SK-N-DZ (cell line): ENCODE measurements at regions not wholly inside any gene's neighbourhood (a gene's known extent, or its start where the extent isn't known, plus 50 kb on each side); places are given as distances from the start of the nearest gene placed in this dataset.
"Not testable (repeated sequence)": the region's sequence is repeated elsewhere in the genome, so short reads cannot be mapped to it uniquely, and the experiment has no call there.

Experiments
- DNase-seq: peaks from one replicate; pipeline ENCODE4 v3.0.0-alpha.2; 2015; ENCODE audit warnings: low spot score

DNA sequence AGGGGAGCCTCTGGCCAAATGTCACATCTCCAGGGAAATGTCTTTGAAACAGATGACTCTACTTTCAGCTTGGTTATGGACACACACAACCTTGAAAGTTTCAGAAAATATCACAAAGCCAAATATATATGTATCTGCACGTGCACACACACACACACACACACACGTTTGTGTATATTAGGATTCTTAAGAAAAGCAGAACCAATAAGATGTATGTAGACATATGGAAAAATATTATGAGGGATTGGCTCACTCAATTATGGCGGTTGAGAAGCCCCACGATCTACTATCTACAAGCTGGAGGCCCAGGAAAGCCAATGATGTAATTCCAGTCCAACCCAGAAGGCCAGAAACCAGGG is 194.9 kb downstream of the PALM2AKAP2 start:
- DNase-seq, result no peak

GRCh38 chr9:109975574-109976295 is 195.7 kb downstream of the PALM2AKAP2 start:
- DNase-seq, result no peak

DNA sequence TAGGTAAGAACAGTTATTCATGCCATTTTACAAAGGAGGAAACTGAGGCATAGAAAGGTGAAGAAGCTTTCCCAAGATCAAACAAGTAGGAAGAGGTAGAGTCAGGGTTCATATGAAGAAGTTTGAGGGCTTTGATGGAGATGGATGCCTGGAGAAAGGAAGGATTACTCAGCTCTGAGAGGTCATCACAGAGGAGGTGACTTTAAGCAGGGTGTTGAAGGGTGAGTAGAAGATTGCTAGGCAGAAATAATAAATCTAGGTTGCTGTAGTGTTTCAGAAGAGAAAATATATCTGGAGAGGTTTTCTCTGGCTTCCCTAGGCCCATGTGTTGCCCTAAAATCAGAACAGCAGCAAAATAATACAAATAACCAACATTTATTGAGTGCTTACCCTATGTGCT is 196.3 kb downstream of the PALM2AKAP2 start:
- no peak for DNase-seq

DNA sequence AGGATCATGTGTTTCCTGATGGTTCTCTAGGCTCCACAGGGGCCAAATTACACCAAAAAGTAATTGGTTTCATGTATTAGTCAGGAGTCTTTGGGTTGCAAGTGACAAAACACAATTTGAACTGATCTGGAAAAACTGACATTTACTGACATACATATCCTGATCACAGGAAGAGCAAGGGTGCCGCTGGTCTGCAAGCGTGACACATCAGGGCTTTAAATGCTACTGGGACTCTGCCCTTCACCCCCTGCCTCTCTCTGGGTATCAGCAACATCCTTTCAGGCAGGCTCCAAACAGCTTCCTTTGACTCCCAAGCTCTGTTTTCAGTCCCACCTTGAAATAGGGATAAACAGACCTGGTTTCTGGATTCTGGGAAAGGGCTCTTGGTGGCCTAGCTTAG is 197.5 kb downstream of the PALM2AKAP2 start:
- DNase-seq, result no peak

DNA sequence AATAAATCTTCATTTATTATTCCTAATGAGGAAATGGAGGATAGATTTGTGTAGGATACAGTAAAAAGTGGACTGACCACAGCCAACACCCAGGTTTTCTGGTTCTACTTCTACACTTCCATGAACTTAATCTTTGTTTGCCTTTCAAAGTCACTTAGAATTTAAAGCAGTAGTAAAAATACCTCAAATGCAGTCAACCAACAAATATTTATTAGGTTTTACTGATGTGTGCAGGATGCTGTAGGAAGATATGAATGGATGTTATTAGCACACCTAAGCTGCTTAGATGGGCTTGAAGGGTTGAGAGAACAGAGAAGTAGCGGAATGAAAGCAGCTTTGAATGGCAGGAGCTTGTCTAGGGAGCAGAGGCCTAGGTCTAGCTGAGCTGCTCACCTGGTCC is 201.1 kb downstream of the PALM2AKAP2 start:
- no peak for DNase-seq

- DNase-seq, result no peak
These were observed 206.6 kb downstream of the PALM2AKAP2 start for GRCh38 chr9:109986521-109986991.

DNA sequence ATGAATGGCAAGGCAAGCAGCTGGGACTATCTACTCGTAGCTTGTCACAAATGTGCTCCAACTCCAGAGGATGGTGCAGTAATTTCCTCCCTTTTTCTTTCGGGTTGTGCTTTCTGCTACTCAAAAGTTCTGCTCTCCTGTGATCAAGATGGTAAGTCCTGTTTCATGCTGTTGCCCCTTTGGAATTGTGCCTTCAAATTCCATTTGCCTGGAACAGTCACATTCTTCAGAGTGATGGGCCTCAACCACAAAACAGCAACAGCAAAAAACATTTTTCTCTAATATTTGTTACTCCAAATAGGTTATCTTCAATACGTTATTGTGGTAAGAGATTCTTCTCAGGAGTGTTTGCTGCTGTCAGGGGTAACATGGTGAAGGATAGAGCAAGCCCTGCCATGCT is 209.3 kb downstream of the PALM2AKAP2 start:
- DNase-seq, result no peak

GRCh38 chr9:109990541-109990940 is 210.5 kb downstream of the PALM2AKAP2 start:
- no peak for DNase-seq

DNA sequence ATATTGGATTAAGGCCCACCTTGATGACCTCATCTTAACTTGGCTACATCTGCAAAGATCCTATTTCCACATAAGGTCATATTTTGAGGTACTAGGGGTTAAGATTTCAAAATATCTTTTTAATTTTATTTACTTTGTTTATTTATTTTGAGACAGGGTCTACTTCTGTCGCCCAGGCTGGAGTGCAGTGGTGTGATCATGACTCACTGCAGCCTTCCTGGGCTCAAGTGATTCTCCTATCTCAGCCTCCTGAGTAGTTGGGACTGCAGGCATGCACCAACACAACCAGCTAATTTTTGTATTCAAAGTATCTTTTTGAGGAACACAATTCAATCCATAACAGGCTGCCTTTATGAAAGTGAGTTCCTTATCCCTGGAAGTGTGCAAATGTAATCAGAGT is 212.3 kb downstream of the PALM2AKAP2 start:
- no peak for DNase-seq

GRCh38 chr9:109993250-109993978 is 213.4 kb downstream of the PALM2AKAP2 start:
- no peak for DNase-seq

DNA sequence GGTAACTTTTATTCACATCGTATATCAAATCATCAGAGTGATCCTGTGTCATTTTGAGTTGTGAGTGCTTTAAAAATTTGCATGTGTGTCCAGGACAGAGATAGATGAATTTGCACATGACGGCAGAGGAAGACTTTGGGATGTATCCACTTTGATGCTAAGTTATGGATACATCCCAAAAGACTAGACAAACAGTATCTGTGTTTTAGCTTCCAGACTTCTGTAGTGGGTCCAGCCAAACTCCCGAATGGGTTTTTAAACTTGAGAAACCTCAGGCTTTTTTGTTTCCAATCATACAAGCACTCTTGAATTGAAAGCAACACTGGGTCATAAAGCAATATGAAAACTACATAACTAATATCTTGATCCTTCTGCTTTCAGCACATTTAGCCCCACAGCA is 213.8 kb downstream of the C9orf152 start:
- DNase-seq, result no peak

DNA sequence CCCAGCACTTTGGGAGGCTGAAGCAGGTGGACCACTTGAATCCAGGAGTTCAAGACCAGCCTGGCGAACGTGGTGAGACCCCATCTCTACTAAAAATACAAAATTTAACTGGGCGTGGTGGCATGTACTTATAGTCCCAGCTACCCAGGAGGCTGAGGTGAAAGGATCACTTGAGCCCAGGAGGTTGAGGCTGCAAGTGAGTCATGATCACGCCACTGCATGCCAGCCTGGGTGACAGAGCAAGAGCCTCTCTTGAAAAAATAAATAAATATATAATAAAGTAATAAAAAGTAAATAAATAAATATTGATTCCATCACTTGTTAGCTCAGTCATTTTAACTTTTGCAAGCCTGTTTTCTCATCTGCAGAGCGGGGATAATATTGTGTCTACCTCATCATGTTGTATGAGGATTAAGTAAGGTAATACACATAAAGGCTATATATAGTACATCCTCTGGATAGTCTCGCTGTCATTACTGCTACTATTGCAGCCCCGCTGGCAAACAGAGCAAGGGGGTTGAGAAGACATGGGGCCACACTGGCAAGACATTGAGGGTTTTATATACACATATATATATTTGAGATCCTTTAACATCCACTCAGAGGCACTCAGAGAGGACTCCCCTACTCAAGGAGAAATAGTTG is 210.9 kb downstream of the C9orf152 start:
- no peak for DNase-seq

DNA sequence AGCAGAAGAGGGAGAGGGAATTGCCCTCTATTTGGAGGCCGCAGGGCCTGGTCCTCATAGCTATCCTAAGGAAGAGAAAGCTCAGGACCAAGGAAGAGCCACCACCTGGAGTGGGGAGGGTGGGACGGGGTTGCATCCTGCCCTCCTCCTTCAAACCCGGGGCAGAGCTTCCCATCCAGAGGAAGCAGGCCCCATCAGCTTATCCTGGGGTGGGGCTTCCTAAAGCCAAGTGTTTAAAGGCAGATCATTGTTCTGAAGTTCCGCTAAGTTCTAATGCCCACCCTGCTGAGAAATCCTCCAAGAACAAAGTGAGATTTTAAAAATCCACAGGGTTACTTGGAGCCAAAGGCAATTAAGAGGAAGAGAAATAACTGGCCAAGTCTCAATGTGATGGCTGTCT is 210.3 kb downstream of the C9orf152 start:
- no peak for DNase-seq

DNA sequence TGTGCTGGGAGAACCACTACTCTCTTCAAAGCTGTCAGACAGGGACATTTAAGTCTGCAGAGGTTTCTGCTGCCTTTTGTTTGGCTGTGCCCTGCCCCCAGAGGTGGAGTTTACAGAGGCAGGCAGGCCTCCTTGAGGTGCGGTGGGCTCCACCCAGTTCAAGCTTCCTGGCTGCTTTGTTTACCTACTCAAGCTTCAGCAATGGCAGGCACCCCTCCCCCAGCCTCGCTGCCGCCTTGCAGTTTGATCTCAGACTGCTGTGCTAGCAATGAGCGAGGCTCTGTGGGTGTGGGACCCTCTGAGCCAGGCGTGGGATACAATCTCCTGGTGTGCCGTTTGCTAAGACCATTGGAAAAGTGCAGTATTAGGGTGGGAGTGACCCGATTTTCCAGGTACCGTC is 202.4 kb downstream of the C9orf152 start:
- not testable (repeated sequence) for DNase-seq

DNA sequence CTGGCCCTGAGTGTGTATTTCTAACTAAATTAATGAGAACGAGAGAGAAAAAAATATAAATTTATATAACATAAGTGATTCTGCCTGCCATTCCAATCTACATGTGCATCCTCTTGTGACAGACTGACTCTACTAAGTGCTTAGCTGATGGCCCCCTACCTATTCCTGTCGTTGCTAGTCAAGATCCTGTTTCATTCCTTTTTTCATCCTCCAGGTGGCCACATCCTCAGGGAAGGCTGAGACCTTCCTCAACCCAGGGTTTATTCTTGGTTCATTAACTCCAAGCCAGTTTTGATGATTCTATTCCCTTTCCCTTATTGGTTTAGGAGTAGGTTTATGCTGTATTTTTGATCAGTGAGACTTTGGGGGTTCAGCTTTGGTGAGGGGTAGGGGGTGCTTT is 201.3 kb downstream of the C9orf152 start:
- no peak for DNase-seq

DNA sequence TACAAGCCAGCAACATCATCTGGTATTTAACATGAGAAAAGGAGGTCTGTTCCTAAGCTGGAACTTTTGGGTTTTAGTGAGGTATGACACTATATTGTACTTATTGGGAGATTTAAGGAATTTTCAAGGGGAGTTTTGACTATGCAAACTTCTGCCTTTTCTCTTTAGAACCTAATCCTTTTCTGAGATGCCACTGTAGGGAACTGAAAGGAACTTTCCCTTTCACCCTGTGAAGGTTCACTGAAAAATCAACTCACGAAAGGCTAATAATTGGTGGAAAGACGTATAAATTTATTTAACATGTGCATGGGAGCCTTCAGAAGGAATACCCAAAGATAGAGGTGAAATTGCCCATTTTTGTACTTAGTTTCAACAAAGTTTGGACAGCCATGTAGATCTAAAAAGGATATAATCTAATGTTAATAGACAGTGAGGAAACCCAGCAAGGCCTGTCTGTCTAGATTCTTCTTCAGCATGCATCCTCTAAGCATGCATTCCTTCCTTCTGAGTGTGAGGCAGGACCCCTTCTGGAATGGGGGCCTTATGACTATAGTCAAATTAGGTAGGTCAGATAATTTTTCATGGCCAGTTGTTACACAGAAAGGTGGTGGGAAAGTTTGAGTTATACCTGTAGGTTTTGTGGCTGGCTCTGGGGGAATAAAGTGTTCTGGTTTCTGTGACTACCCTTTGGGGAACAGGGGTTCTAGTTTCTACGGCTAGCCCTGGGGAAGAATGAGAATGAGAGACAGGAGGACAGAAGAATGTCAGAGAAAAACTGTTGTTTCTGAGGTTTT is 200.3 kb downstream of the C9orf152 start:
- no peak for DNase-seq

DNA sequence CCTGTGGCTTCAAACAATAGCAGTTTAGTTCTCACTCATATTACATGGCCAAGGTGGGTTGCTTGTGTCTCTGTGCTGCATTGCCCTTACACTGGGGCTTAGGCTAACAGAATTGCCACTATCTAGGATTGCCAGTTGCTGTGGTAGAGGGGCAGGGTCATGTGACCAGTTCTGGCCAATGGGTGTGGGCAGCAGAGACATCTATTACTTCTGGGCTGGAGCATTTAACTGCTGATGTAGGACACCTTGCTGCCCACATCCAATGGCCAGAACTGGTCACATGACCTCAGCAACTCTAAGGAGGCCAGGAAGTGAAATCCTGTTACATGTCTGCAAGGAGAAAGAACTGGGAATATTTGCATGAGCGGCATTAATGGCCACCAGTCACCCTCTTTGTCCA is 199.3 kb downstream of the C9orf152 start:
- DNase-seq, result no peak

DNA sequence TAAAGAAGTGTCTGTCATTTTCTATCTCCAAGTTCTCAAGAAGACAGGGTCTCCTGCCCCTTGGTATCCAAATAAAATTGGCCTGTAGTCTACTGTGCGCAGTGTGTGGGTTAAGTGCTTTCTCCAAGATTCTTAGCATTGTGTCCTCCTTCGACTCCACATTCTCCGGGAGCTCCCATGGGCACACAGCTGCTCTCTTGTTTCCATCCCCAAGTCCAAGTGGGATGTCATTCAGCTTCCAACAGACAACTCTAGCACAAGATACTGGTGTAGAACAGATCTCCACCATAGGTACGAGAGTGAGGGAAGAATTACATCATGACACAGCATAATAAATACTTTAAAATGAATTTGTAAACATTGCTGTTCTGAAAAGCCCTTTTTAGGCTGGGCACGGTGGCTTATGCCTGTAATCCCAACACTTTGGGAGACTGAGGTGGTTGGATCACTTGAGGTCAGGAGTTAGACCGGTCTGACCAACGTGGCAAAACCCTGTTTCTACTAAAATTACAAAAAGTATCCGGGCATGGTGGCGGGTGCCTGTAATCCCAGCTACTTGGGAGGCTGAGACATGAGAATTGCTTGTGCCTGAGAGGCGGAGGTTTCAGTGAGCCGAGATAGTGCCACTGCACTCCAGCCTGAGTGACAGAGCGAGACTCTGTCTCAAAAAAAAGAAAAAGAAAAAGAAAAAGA is 196.2 kb downstream of the C9orf152 start:
- no peak for DNase-seq

DNA sequence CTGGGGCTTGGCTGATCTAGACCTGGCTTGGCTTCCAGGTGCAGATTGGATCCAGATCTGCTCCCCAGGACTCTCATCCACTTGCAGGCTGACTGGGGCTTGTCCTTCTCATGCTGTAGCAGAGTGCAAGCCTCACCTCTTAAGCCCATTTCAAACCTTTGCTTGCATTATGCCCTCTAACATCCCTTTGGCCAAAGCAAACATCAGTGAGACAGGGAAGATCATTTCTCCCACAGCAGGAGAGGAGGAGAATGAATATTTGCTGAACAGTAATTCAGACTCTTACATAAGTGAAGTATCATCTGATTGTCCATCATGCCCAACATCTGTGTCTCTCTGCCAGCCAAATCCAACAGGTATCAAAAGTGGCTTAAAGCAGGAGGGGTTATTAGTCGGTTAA is 194.9 kb downstream of the C9orf152 start:
- DNase-seq, result no peak

DNA sequence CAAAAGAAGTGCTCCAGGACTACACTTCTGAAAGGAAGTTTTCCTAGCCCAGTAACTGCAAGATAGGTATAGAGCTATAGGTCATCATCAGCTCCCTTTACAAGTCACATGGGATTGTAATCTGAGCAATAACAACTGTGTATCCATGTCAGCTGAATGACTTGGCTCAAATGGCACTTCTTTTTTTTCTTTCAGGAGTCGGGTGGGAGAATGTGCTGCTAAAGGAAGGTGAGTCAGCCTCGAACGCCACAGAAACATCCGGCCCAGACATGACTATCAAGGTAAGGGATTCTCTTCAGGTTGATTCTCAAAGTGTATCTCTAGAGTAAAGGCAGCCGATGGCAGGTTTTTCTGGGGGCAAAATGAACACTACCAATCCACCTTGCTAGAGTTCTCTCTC is 192.2 kb downstream of the C9orf152 start:
- no peak for DNase-seq

DNA sequence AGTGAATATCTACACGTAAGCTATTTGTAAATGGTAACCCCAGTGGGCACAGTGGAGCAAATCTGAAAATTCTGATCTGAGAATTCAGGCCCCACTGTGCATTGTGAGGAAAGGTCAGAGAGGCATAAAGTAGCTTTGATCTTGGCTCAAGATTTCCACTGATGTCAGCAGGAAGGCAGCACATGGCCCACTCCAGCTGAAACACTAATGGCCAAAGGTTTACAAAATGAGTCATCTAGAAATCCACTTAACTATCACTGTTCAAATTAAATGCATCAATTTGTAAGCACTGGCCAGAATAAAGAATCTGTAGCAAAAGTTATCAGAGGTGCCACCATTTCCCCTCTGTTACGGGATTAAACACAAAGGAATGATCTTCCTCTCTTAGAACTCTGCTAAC is 191.6 kb downstream of the C9orf152 start:
- no peak for DNase-seq
